Umbilical cord (tissue), 1 donor: ENCODE measurements at regions not wholly inside any gene's neighbourhood (a gene's known extent, or its start where the extent isn't known, plus 50 kb on each side); places are given as distances from the start of the nearest gene placed in this dataset.
A peak's percentile ranks its signal among the peaks of the same experiment; 100 is the strongest.

Source experiments
- DNase-seq: peaks from one replicate; pipeline ENCODE4 v3.0.0-alpha.2; 2015; ENCODE audit warnings: low spot score

- DNase-seq: no peak
Observed at GRCh38 chr4:138925495-138925894, 90.1 kb upstream of the NOCT start.

- peak; percentile 90 for DNase-seq
Observed at GRCh38 chr4:138919094-138919936, 96.3 kb upstream of the NOCT start.

- DNase-seq: no peak
Observed at GRCh38 chr4:138918169-138918869, 97.3 kb upstream of the NOCT start.

GRCh38 chr4:138916763-138917162, 98.8 kb upstream of the NOCT start:
- DNase-seq: no peak

GRCh38 chr4:138915756-138916155, 99.8 kb upstream of the NOCT start:
- DNase-seq: peak; percentile 61

GRCh38 chr4:138912704-138913340, 102.8 kb upstream of the NOCT start:
- DNase-seq: no peak

- DNase-seq: no peak
Observed at GRCh38 chr4:138911909-138912703, 103.5 kb upstream of the NOCT start.

- peak; percentile 91 for DNase-seq
Observed at GRCh38 chr4:138910914-138911336, 104.7 kb upstream of the NOCT start.

GRCh38 chr4:138910195-138910913, 105.2 kb upstream of the NOCT start:
- DNase-seq: no peak

GRCh38 chr4:138909587-138909986, 106.0 kb upstream of the NOCT start:
- DNase-seq: no peak

- DNase-seq: no peak
Observed at GRCh38 chr4:138908134-138908533, 107.4 kb upstream of the NOCT start.

- no peak for DNase-seq
Observed at GRCh38 chr4:138907174-138907573, 108.4 kb upstream of the NOCT start.

- no peak for DNase-seq
Observed at GRCh38 chr4:138904793-138905192, 110.8 kb upstream of the NOCT start.

- DNase-seq: no peak
Observed at GRCh38 chr4:138903185-138903584, 112.4 kb upstream of the NOCT start.

- no peak for DNase-seq
Observed at GRCh38 chr4:138902705-138903104, 112.9 kb upstream of the NOCT start.

- no peak for DNase-seq
Observed at GRCh38 chr4:138901177-138901576, 114.4 kb upstream of the NOCT start.

GRCh38 chr4:138899999-138900398, 115.6 kb upstream of the NOCT start:
- no peak for DNase-seq

GRCh38 chr4:138898282-138898681, 117.3 kb upstream of the NOCT start:
- no peak for DNase-seq

- peak; percentile 59 for DNase-seq
Observed at GRCh38 chr4:138897811-138898226, 117.8 kb upstream of the NOCT start.

GRCh38 chr4:138894709-138895108, 120.9 kb upstream of the NOCT start:
- DNase-seq: no peak

GRCh38 chr4:138894011-138894410, 121.6 kb upstream of the NOCT start:
- no peak for DNase-seq
